NCI-H2029 (cell line): ENCODE measurements at regions not wholly inside any gene's neighbourhood (a gene's known extent, or its start where the extent isn't known, plus 50 kb on each side); places are given as distances from the start of the nearest gene placed in this dataset.
"Not testable (repeated sequence)": the region's sequence is repeated elsewhere in the genome, so short reads cannot be mapped to it uniquely, and the experiment has no call there.

Experiments
- DNase-seq: peaks from one replicate; lab custom pipeline; 2025; lab: John Stamatoyannopoulos, UW

DNA sequence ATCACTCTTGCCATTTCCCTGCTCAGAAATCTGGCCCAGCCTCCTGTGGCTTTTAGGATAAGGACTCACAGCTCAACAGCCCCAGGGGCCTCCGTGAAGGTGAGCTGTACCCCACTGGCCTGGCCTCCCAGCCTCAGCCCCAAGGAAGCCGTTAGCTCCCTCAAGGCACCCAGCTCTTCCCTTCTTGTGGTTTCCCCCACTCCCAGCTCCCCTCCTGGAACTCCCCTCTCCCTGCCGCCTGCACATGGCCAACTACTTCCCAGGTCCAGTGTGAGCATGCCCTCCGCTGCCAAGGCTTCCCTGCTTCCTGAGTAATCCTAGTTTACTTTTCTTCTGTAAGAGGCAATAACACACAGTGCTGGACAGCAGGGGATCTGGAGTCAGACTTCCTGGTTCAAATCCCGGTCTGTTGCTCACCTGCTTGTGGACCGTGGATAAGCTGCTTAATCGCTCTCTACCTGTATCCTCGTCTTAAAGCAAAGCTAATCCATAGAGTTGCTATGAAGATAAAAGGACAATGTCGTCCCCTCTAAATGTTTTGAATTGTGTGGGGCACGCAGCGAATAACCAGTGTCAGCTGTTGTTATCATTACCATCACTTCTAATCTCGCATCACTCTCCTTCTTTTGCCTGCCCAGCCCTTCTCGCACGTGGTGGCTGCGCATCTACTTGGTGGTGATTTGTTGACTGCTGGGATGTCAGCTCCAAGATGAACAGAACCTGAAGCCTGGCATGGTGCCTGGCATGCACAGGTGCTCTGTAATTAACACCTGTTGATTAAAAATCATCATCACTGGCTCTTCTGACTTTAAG, 86.6 kb downstream of the C5orf15 start:
- peak; percentile 6 for DNase-seq

DNA sequence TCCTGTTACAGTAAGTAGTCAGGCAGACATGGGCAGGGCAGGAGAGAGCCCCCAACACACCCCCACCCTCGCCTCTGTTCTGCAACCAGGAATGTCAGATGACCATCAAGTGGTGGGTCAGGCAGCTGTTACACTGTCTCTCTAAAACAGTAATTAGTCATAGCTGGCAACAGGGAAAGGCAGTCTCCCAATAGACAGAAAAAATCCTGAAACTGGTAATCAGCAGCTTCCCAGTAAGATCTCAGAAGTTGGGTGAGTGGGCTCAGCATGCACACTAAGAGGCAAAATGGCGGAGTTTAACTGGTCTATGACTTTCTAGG, 90.2 kb downstream of the C5orf15 start:
- no peak for DNase-seq

GRCh38 chr5:133877351-133878235, 90.8 kb downstream of the C5orf15 start:
- DNase-seq: no peak

DNA sequence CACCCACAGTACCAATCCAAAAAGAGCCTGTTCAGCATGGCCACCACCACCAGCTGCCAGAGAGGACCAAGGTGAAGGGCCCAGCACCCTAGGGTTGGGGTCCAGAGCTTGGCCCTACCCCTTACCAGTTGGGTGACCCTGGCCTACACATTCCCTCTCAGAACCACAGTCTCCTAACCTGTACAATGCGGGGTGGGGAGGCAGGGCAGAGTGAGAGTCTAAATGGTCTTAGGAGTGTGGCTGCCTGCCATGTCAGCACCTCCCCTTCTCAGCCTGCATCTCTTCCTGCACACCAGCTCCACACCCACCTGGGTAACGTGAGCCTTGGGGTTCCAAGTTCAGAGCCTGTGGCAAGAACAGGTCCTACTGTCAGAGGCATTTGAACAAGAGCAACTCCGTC, 92.2 kb downstream of the C5orf15 start:
- no peak for DNase-seq

DNA sequence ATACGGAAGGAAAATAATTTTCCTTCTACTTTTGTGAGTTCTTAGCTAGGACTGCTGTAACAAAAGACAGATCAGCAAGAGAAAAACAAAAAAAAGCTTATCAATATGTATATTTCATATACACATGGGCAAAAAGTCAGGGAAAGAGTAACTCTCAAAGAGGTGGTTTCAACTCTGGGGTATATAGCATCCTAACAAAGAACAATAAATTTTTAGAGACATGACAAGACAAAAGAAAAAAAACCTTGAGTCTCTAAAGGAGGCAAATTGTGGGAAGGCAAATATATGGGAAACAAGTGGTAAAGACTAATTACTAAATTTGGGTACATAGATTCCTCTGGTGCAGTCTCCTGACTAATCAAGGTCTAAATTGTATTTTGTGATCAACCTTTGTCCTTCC, 93.2 kb downstream of the C5orf15 start:
- no peak for DNase-seq

GRCh38 chr5:133873449-133873848, 95.0 kb downstream of the C5orf15 start:
- DNase-seq: no peak

GRCh38 chr5:133870661-133871060, 97.8 kb downstream of the C5orf15 start:
- no peak for DNase-seq

DNA sequence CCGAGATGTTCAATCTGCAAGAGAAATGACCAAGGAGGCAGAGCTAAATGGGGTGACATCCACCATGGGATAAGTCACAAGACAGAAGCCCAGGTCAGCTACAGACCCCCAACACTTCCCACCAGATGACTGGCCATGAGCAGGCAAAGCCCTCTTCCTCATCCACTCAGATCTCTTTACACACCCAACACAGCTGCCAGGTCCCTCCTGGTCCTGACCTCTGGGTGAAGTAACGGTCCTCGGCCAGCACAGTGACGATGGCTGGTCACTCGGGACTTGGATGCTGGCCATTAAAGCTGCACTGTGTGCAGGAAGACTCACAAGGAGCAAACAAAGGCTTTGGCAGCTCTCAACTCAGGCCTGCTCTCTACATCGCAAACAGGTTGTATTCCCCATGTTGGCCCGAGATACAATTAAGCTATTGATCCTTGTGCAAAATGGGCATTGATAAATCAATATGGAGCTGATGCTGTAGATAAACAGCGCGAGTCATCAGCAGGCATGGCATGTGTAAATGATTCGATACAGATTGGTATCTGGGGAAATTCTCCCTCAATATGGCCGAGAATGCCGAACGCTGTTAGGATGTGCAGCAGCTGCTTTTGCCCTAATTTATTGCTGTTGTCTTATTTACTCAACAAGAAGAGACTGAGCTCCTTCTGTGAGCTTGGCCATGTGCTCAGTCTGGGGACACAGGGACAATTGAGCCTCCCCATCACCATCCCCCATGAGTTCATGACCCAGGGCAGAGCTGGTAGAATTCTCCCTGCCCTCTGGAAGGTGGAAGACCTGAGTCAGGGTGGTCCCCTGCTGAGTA, 98.7 kb downstream of the C5orf15 start:
- DNase-seq: peak; percentile 27

- peak; percentile 67 for DNase-seq
Observed at GRCh38 chr5:133868946-133869518, 99.4 kb downstream of the C5orf15 start.

DNA sequence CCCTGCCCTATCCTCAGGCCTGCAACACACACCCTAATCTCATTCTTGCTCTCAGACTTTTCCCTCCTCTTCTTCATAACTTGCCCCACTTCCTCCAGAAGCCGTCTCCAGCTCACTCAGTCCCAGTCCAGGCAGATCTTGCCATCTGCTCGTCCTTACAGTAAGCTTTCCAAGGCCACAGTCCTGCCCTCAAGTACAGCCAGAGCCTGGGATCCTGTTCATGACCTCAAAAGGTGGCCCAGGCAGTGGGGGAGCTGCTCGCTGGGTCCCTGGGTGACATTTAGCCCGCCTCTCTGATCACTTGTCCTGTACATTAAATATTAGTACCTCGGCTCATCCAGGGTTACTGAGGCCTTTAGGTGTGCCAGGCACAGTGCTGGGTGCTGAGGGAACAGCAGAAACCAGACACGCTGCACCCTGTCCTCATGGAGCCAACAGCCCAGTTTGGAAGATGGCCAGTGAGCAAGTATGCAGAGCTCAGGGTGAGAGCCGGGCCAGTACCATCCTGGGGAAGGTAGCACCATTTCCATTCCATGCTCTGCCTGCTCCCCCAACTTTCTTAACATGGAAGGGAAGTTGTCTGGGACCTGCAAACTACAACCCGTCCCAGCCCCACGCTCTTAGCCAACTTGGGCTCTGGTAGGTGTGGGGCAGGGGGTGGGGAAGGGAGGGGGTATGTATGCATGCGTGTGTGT, 100.4 kb downstream of the C5orf15 start:
- DNase-seq: no peak

GRCh38 chr5:133867341-133867740, 101.1 kb downstream of the C5orf15 start:
- no peak for DNase-seq

DNA sequence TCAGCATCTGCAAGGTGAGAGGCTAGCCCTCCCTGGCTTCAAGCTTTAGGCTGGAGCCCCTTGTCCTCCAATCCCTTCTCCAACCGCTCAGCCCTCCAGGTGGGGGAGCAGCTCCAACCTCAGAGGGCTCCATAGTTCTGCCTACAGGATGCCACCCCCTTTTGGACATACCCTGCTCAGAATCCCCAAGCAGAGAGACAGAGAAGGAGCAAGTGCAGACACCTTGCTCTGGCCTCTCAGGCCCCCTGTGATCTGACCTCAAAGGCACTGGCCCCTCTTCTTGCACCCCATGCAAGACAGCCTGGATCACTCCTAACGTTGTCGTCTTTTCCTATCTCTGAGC, 101.6 kb downstream of the C5orf15 start:
- no peak for DNase-seq

- no peak for DNase-seq
Observed at GRCh38 chr5:133866160-133866902, 102.1 kb downstream of the C5orf15 start.

GRCh38 chr5:133865113-133865512, 103.3 kb downstream of the C5orf15 start:
- DNase-seq: no peak

DNA sequence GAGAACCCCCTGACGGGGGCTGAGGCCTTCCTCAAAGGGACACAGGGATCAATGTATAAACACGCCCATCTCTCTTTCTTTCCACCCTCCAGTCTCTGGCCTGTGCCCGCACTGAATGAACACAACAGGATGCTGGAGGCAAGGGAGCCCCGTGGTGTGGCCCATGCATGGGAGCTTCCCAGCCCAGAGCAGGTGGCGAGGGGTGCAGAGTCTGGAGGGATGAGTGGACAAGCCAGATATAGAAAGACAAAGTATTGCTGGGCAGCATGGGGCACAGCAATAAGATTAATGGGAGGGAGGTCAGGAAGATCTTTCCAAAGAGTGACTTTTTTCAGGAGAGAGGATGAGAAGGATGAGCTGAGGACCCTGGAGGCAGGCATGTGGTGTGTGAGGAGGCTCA, 103.7 kb downstream of the C5orf15 start:
- no peak for DNase-seq

DNA sequence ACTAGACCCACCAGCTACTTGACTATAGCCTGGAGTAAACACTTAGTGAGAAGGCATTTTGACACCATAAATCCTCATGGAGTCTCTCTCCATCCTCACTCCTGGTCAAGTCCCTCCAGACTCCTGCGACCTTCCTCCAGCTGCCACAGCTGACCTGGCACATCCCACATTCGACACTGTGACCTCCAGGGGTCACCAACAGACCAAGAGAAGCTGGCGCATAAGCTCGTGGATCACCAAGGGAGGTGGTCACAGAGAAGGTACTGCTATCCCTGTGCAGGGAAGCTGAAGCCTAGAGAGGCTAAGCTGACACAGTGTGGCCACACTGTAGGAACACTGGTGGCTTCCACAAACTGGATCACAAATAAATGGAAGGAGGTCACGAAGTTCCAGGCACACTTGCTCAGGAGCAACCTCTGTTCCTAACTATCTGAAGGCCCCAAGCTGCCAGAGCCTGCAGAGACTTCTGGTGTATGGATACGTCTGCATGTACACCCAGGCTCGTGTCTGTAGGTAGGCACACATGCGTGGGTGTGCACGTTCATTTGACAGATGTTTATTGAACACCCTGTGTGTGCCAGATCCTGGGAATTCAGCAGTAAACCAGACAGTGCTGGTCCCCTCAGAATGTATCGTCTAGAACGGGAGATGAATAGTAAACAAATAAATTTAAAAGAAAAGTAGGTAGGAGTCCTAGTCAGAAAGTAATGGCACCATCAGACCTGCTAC, 104.4 kb downstream of the C5orf15 start:
- no peak for DNase-seq

- no peak for DNase-seq
Observed at GRCh38 chr5:133861161-133861737, 107.2 kb downstream of the C5orf15 start.

DNA sequence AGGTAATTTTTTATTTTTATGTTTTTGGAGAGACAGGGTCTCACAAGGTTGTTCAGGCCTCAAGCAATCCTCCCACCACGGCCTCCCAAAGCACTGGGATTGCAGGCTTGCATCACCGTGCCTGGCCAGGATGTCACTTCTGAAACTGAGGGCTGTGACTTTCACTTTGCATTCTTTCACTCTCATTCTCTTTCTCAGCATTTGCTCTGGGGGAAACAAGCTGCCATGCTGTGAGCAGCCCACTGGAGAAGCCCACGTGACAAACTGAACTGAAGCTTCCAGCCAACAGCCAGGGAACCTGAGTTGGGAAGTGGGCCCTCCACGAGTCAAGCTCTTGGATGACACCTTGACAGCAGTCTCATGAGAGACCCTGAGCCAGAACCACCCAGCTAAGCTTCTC, 109.4 kb downstream of the C5orf15 start:
- no peak for DNase-seq

DNA sequence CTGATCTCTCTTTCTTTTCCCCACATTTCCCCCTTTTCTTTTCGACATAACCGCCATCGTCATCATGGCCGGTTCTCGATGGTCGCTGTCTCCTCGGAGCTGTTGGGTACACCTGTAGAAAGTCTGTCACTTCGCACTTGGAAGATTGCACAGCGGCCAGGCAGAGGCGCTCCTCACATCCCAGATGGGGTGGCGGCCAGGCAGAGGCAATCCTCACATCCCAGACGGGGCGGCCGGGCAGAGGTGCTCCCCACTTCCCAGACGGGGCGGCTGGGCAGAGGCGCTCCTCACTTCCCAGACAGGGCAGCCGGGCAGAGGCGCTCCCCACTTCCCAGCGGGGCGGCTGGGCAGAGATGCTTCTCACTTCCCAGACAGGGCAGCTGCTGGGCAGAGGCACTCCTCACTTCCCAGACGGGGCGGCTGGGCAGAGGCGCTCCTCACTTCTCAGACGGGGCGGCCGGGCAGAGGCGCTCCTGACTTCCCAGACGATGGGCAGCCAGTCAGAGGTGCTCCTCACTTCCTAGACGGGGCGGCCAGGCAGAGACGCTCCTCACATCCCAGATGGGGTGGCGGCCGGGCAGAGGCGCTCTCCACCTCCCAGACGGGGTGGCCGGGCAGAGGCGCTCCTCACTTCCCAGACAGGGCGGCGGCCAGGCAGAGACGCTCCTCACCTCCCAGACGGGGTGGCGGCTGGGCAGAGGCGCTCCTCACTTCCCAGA, 110.7 kb downstream of the C5orf15 start:
- not testable (repeated sequence) for DNase-seq
